HG03066 (cell line): ENCODE measurements at regions not wholly inside any gene's neighbourhood (a gene's known extent, or its start where the extent isn't known, plus 50 kb on each side); places are given as distances from the start of the nearest gene placed in this dataset.
"Not testable (repeated sequence)": the region's sequence is repeated elsewhere in the genome, so short reads cannot be mapped to it uniquely, and the experiment has no call there.

Source experiments
- ATAC-seq: cut with Tn5 transposase; IDR thresholded peaks from one replicate; pipeline ENCODE4 v1.9.1; 2021; ENCODE audit warnings: low read depth; ENCODE audit not compliant: unreplicated experiment

- ATAC-seq, result no peak
Observed at GRCh38 chr15:31433091-31433490, 106.5 kb downstream of the KLF13 start.

- no peak for ATAC-seq
Observed at GRCh38 chr15:31433574-31433973, 106.9 kb downstream of the KLF13 start.

DNA sequence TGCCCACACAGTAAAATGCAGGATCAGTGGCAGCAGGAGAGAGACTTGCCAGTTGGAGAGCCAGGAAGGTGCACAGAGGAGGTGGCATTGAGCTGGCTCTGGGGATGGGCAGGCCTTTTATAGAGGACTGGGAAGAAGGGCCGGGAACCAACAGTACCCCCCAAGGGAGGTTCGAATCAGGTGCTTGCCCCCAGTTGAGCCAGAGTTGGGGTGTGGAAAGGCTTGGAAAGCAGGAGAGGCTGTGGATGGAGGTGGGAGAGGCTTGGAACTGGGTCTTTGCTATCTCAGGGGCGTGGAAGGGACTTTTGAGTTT, 107.6 kb downstream of the KLF13 start:
- no peak for ATAC-seq

GRCh38 chr15:31434588-31435260, 108.1 kb downstream of the KLF13 start:
- peak; percentile 45 for ATAC-seq

GRCh38 chr15:31435261-31435911, 108.8 kb downstream of the KLF13 start:
- peak; percentile 64 for ATAC-seq

DNA sequence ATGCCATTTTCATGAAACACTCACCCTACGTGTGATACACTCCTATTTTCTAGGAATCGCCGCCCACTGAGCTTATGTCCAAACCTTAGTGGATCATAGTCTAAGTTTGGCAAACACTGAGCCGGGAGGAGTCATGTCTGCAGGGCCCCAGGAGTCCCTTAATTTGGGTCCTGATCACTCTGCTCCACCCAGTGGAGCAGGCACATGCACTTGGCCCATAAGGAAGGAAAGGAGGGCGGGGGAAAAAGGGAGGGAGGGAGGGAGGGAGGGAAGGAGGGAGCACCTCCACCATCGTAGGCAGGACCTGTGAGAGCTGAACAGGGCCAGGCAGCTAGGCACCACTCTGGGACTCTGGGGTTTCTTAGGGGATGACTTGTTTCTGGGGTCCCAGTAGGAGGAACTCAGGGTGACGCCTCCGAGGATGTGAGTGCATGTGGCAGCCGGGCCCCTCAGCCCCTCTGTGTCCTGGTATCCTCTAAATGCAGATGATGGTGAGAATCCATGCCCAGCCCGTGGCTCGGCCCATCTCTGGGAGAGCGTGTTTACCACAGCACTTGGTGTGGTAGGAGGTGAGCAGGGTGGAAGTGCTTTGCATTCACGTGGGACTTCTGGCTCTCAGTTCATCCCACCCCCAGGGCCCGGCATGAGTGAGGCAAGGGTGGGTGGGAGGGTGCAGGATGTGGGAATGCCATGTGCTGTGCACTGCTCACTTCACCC, 109.4 kb downstream of the KLF13 start:
- ATAC-seq, result no peak

DNA sequence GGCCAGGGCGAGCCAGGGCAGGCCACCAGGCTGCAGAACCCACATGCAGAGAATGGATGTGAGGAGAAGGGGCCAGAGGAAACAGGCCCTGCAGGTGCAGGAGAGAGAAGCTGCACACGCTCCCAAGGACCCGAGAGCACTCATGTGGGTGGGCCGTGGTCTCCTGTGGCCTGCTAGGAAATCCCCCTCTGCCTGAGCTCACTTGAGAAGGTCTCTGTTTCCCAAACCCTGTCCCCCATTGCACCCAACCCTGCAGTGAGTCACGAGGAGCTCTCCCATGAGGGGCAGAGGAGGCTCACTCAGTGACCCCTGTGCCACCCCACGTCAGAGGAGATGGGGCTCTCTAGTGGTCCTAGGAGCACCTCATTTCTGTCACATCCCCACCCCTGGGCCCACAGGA, 111.1 kb downstream of the KLF13 start:
- ATAC-seq, result no peak

GRCh38 chr15:31438601-31439265, 112.1 kb downstream of the KLF13 start:
- ATAC-seq, result no peak

DNA sequence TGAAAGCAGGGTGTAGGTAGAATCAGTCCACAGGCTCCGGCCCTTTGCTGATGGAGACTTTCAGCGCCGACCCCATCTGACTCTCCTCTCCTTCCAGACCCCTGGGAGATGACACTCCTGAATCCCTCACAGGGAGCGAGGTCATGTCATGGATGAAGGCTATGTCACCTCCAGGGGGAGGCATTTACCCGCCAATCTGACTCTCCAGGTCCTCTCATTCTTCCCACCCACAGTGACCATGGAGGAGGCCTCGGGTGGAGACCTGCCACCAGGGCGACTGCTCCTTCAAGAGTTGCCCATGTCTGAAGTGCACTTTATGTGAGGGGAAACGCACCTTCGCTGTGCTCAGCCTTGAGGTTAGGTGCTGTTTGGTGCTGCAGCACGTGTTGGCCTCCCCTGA, 112.7 kb downstream of the KLF13 start:
- no peak for ATAC-seq

DNA sequence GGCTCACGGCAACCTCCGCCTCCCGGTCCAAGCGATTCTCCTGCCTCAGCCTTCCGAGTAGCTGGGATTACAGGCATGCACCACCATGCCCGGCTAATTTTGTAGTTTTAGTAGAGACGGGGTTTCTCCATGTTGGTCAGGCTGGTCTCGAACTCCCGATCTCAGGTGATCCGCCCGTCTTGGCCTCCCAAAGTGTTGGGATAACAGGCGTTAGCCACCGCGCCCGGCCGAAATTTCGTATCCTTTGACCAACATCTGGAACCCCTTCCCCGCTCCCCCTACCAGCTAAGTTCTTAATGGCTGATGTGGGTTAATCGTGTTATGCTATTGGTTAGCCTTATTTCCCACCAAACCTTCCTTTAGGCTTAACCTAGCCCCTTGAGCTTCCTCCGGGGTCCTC, 113.6 kb downstream of the KLF13 start:
- ATAC-seq, result not testable (repeated sequence)

DNA sequence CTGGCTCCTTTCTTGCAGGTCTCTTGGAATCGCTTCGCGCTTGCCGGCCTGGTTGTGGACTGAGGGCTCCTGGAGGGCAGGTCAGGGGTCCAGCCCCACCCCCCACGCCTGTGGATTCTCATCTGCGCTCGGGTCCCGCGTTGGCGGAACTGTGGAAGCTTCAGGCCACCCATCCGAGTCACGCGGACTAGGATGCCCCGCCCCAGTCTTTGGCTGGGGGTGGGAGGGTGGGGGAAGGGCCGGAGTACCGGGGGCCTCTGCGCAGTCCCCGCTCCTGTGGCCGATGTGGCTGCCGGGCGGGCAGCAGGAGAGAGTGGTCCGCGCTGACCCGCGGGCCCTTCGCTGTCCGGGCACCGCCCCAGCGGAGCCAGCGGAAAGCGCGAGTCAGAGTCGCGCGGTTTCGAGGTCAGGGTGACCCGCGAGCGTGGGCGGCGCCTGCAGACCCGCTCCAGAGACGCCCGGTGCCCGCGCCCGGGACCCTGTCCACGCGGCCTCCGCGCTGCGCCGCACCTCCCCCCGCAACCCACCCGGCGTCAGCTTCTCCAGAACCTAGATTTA, 114.2 kb downstream of the KLF13 start:
- ATAC-seq, result no peak

- no peak for ATAC-seq
Observed at GRCh38 chr15:31442226-31442625, 115.6 kb downstream of the KLF13 start.

- ATAC-seq, result no peak
Observed at GRCh38 chr15:31442699-31443111, 116.1 kb downstream of the KLF13 start.

GRCh38 chr15:31444844-31445243, 118.2 kb downstream of the KLF13 start:
- no peak for ATAC-seq

DNA sequence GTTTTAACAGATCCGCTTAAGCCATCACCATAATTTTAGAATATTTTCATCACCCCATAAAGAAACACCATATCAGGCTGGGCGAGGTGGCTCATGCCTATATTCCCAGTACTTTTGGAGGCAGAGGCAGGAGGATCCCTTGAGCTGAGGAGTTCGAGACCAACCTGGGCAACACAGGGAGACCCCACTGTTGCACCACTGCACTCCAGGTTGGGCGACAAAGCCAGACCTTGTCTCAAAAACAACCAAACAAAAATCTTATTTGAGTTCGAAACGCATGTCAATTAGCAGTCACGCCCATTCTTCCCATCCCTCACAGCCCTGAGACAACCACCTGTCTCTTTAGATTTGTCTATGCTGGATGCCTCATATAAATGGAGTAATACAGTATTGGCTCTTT, 119.9 kb downstream of the KLF13 start:
- no peak for ATAC-seq

GRCh38 chr15:31447931-31448634, 121.4 kb downstream of the KLF13 start:
- no peak for ATAC-seq

DNA sequence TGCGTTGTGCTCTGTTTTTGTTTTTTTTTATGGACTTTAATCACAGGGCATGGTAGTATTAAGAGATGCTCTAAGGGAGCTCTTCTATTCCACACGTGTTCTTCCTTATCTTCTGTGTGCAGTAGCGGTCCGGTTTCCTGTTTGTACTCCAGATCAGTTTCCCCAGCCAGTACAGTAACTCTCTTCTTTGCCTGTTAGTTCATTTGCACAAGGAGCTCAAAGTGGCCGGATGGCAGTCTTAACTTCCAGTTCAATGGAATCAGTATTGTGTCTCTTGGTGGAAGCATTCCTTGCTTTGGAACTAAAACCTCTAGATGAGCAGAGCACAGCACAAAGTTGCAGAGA, 122.0 kb downstream of the KLF13 start:
- ATAC-seq, result no peak

DNA sequence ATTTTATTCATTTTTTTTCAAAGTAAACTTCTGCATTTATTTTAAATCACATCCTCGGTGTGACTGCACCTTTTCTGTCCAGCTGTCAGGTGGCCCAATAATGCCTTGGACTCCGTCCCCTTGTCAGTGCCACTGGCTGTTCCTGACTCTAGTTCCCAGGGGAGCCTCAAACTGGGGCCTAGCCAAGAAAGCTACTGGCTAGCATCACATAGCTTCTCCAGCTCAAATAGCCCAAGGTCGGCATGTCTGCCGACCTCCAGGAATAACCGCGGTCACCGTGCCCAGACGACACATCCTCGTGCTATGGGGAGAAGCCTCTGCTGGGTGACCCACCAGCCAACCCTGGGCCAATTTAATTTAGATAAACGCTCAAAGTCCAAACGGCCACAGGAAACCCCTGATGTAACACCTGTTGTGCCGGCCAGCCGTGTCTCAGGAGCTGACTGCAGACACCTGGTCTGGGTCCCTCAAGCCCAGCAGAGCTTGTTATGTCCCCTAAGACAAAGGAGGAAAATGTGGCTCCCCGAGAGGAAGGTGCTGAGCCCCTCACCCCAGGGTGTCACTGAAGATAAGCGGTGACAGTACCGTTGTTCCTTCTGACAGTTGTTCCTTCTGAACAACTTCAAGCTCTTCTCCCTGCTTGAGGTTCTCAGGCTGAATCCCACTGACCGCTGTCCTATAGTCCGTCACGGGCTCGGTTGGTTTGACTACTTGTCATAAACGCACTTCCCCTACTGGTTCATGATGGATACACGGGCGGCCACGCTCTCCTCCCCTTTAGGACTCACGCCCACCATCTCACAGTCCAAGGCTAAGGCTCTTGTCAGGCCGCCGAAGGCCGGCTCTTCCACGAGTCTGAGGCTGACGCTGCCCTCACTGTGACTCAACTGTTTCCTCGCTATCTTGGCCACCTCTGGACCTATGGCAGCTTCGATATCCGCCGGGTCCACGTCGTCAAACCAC, 126.2 kb downstream of the KLF13 start:
- ATAC-seq, result no peak

GRCh38 chr15:31453558-31454318, 127.1 kb downstream of the KLF13 start:
- no peak for ATAC-seq
